ENCODE measurements at regions not wholly inside any gene's neighbourhood (a gene's known extent, or its start where the extent isn't known, plus 50 kb on each side); places are given as distances from the start of the nearest gene placed in this dataset.

- Histone ChIP-seq H3K4me1 (ENCODE audit: insufficient read depth, low read length) (peaks cover 5% of the 10 kb centered on the region), H3K36me3 (ENCODE audit: insufficient read depth, low read length) (no peaks in the 10 kb centered on the region), H3K9me3 (ENCODE audit: low read length) (no peaks in the 10 kb centered on the region), H2AFZ (ENCODE audit: low read depth, low read length) (no peak overlapping the region), H3K27me3 (ENCODE audit: insufficient read depth, low read length) (no peaks in the 10 kb centered on the region), H3K4me3 (ENCODE audit: low read length) (no peak overlapping the region)
Observed at GRCh38 chr3:63151897-63152296, 126.2 kb upstream of the SYNPR start.

DNA sequence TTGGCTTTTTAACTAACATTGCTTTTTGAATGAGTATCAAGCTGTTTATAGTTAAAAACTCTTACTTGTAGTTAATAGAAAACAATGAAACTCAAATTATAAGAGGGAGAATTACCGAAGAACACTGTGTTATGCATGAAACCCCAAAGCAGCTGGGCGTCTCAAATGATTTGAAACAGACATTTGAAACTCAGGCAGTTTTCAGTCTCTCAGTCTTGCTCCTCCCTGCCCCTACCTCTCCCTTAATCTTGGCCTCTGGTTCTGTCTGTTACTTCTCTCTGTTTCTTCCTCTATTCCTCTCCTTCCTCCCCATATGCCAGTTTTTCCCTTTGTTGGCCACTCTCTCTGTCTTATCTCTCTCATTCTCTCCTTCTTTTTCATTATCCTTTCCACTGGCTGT, 118.3 kb upstream of the SYNPR start:
- no peaks in the 10 kb centered on the region for H3K36me3 ChIP-seq (ENCODE audit: insufficient read depth, low read length)
- H2AFZ ChIP-seq (ENCODE audit: low read depth, low read length): no peak overlapping the region
- H3K9me3 ChIP-seq (ENCODE audit: low read length): no peaks in the 10 kb centered on the region
- H3K4me3 ChIP-seq (ENCODE audit: low read length): no peak overlapping the region
- no peaks in the 10 kb centered on the region for H3K4me1 ChIP-seq (ENCODE audit: insufficient read depth, low read length)
- no peaks in the 10 kb centered on the region for H3K27me3 ChIP-seq (ENCODE audit: insufficient read depth, low read length)

GRCh38 chr3:63167113-63167512, 111.0 kb upstream of the SYNPR start:
- Histone ChIP-seq H3K4me3 (ENCODE audit: low read length) (no peak overlapping the region), H3K27me3 (ENCODE audit: insufficient read depth, low read length) (no peaks in the 10 kb centered on the region), H2AFZ (ENCODE audit: low read depth, low read length) (no peak overlapping the region), H3K36me3 (ENCODE audit: insufficient read depth, low read length) (no peaks in the 10 kb centered on the region), H3K9me3 (ENCODE audit: low read length) (no peaks in the 10 kb centered on the region), H3K4me1 (ENCODE audit: insufficient read depth, low read length) (no peaks in the 10 kb centered on the region)

GRCh38 chr3:63168179-63168578, 109.9 kb upstream of the SYNPR start:
- no peaks in the 10 kb centered on the region for H3K9me3 ChIP-seq (ENCODE audit: low read length)
- H3K27me3 ChIP-seq (ENCODE audit: insufficient read depth, low read length): no peaks in the 10 kb centered on the region
- H3K4me1 ChIP-seq (ENCODE audit: insufficient read depth, low read length): no peaks in the 10 kb centered on the region
- H3K4me3 ChIP-seq (ENCODE audit: low read length): no peak overlapping the region
- no peak overlapping the region for H2AFZ ChIP-seq (ENCODE audit: low read depth, low read length)
- no peaks in the 10 kb centered on the region for H3K36me3 ChIP-seq (ENCODE audit: insufficient read depth, low read length)

GRCh38 chr3:63179862-63180522, 98.1 kb upstream of the SYNPR start:
- Histone ChIP-seq H3K36me3 (ENCODE audit: insufficient read depth, low read length) (no peaks in the 10 kb centered on the region), H3K4me3 (ENCODE audit: low read length) (no peak overlapping the region), H3K27me3 (ENCODE audit: insufficient read depth, low read length) (no peaks in the 10 kb centered on the region), H2AFZ (ENCODE audit: low read depth, low read length) (no peak overlapping the region), H3K4me1 (ENCODE audit: insufficient read depth, low read length) (no peaks in the 10 kb centered on the region), H3K9me3 (ENCODE audit: low read length) (no peaks in the 10 kb centered on the region)

DNA sequence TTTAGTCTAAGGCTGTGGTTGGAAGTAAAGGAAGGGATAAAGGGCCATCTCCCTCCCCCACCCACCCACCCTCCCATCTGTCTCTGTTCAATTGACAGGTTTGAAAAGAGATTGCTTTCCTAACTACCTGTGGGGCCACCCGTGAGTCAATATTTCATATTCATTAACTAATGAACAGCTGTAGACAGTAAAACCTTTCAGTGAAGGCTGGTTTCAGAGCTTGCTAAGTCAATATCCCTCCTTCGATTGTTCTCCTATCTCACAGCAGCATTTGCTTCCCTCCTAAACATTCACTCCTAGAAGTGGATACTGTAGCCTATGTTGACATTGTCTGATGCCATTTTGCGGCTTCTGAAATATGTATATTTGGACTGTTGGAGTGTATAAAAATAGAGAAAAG, 85.9 kb upstream of the SYNPR start:
- Histone ChIP-seq H2AFZ (ENCODE audit: low read depth, low read length) (no peak overlapping the region), H3K36me3 (ENCODE audit: insufficient read depth, low read length) (no peaks in the 10 kb centered on the region), H3K27me3 (ENCODE audit: insufficient read depth, low read length) (no peaks in the 10 kb centered on the region), H3K4me3 (ENCODE audit: low read length) (no peak overlapping the region), H3K4me1 (ENCODE audit: insufficient read depth, low read length) (no peaks in the 10 kb centered on the region), H3K9me3 (ENCODE audit: low read length) (no peaks in the 10 kb centered on the region)

GRCh38 chr3:63193647-63194046, 84.5 kb upstream of the SYNPR start:
- no peaks in the 10 kb centered on the region for H3K36me3 ChIP-seq (ENCODE audit: insufficient read depth, low read length)
- H2AFZ ChIP-seq (ENCODE audit: low read depth, low read length): no peak overlapping the region
- H3K27me3 ChIP-seq (ENCODE audit: insufficient read depth, low read length): no peaks in the 10 kb centered on the region
- H3K9me3 ChIP-seq (ENCODE audit: low read length): no peaks in the 10 kb centered on the region
- no peaks in the 10 kb centered on the region for H3K4me1 ChIP-seq (ENCODE audit: insufficient read depth, low read length)
- H3K4me3 ChIP-seq (ENCODE audit: low read length): no peak overlapping the region

DNA sequence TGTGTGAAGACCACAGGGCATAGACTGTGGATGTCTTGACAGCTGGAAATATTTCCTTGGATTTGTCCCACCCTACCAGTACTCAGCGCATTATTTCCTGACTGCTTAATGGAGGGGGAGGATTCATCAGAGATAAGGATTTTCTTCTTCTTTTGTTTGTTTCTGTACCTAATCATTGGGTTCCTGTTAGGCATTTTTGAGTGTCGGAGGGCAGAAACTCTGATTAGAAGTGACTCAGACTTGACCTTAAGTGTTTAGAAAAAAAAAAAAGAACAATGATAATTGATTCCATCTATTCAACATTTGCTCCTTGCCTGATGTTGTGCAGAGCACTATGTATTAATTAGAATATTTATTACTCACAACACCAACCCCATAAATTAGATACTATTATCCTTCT, 78.5 kb upstream of the SYNPR start:
- no peaks in the 10 kb centered on the region for H3K36me3 ChIP-seq (ENCODE audit: insufficient read depth, low read length)
- no peaks in the 10 kb centered on the region for H3K4me1 ChIP-seq (ENCODE audit: insufficient read depth, low read length)
- no peak overlapping the region for H2AFZ ChIP-seq (ENCODE audit: low read depth, low read length)
- H3K4me3 ChIP-seq (ENCODE audit: low read length): no peak overlapping the region
- no peaks in the 10 kb centered on the region for H3K27me3 ChIP-seq (ENCODE audit: insufficient read depth, low read length)
- no peaks in the 10 kb centered on the region for H3K9me3 ChIP-seq (ENCODE audit: low read length)

DNA sequence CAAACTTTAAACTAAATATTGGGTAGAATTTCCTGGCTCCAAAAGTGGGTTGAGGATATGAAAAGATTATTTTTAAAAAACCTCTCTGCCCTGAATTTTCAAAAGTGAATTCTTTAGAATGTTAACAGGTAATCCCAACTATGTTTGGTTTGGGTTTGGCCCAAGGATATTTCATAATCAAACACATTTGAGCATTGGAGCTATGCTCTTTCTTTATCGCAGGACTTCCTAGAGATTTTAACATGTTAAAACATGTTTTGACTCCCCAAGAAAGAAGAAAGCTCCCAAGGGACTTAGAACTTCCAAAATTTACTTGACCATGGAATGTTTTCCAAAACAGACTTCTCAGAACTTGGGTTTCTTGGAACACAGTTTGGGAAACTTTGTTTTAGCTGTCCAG, 75.6 kb upstream of the SYNPR start:
- H3K36me3 ChIP-seq (ENCODE audit: insufficient read depth, low read length): no peaks in the 10 kb centered on the region
- H3K9me3 ChIP-seq (ENCODE audit: low read length): no peaks in the 10 kb centered on the region
- H3K4me1 ChIP-seq (ENCODE audit: insufficient read depth, low read length): no peaks in the 10 kb centered on the region
- H3K4me3 ChIP-seq (ENCODE audit: low read length): no peak overlapping the region
- H2AFZ ChIP-seq (ENCODE audit: low read depth, low read length): no peak overlapping the region
- no peaks in the 10 kb centered on the region for H3K27me3 ChIP-seq (ENCODE audit: insufficient read depth, low read length)

- H2AFZ ChIP-seq (ENCODE audit: low read depth, low read length): no peak overlapping the region
- H3K4me1 ChIP-seq (ENCODE audit: insufficient read depth, low read length): no peaks in the 10 kb centered on the region
- no peaks in the 10 kb centered on the region for H3K27me3 ChIP-seq (ENCODE audit: insufficient read depth, low read length)
- no peak overlapping the region for H3K4me3 ChIP-seq (ENCODE audit: low read length)
- H3K9me3 ChIP-seq (ENCODE audit: low read length): no peaks in the 10 kb centered on the region
- H3K36me3 ChIP-seq (ENCODE audit: insufficient read depth, low read length): no peaks in the 10 kb centered on the region
Observed at GRCh38 chr3:63207066-63207590, 71.0 kb upstream of the SYNPR start.

- H3K27me3 ChIP-seq (ENCODE audit: insufficient read depth, low read length): no peaks in the 10 kb centered on the region
- no peak overlapping the region for H2AFZ ChIP-seq (ENCODE audit: low read depth, low read length)
- H3K4me3 ChIP-seq (ENCODE audit: low read length): no peak overlapping the region
Observed at GRCh38 chr3:63228087-63228486, 50.0 kb upstream of the SYNPR start.

More at GRCh38 chr3:63228087-63228486, 50.0 kb upstream of the SYNPR start:
- no peaks in the 10 kb centered on the region for H3K36me3 ChIP-seq (ENCODE audit: insufficient read depth, low read length)
- no peaks in the 10 kb centered on the region for H3K4me1 ChIP-seq (ENCODE audit: insufficient read depth, low read length)
- H3K9me3 ChIP-seq (ENCODE audit: low read length): no peaks in the 10 kb centered on the region
